Keratinocyte (primary cell): ENCODE measurements at regions not wholly inside any gene's neighbourhood (a gene's known extent, or its start where the extent isn't known, plus 50 kb on each side); places are given as distances from the start of the nearest gene placed in this dataset.

Experiments
- DNase-seq: peaks from one replicate; pipeline ENCODE4 v3.0.0-alpha.2; 2011; ENCODE audit warnings: low read depth, missing footprints, low spot score
- FAIRE-seq: peaks from 2 replicates; lab custom pipeline; 2011; peaks lifted over from hg19 to GRCh38; lab: Jason Lieb, UNC
- H2AFZ ChIP-seq: 2 replicates; pipeline ENCODE4 v1.6.0; 2012; ENCODE audit warnings: low read length, control low read depth, inconsistent platforms; ENCODE audit not compliant: control insufficient read depth
- H3K27ac ChIP-seq: 2 replicates; pipeline ENCODE4 v1.5.1; 2011; ENCODE audit warnings: low read length; ENCODE audit not compliant: control insufficient read depth, insufficient read depth
- H3K27me3 ChIP-seq: 3 replicates; pipeline ENCODE4 v1.6.0; 2011; ENCODE audit warnings: low read length; ENCODE audit not compliant: control insufficient read depth, insufficient read depth; ENCODE audit errors: extremely low read depth
- H3K36me3 ChIP-seq, 2 experiments: 2 replicates in 1 of 2; 3 replicates in 1 of 2; pipeline ENCODE4 v1.5.1; 2011; ENCODE audit warnings: low read length in 2 of 2, mild to moderate bottlenecking in 1 of 2; ENCODE audit not compliant: control insufficient read depth in 2 of 2, insufficient read depth in 2 of 2; ENCODE audit errors: extremely low read depth in 1 of 2
- H3K4me1 ChIP-seq: 3 replicates; pipeline ENCODE4 v1.5.1; 2011; ENCODE audit warnings: low read length; ENCODE audit not compliant: control insufficient read depth, insufficient read depth; ENCODE audit errors: extremely low read depth
- H3K4me2 ChIP-seq: 3 replicates; pipeline ENCODE4 v1.6.0; 2011; ENCODE audit warnings: low read depth, low read length; ENCODE audit not compliant: control insufficient read depth, insufficient read depth; ENCODE audit errors: extremely low read depth
- H3K4me3 ChIP-seq, 3 experiments: fragments of 200-600 bp in 1 of 3; sonication (generic) in 1 of 3; 2 replicates in 2 of 3; 3 replicates in 1 of 3; pipeline ENCODE4 v1.5.1; 2011 to 2016; ENCODE audit warnings: low read length in 3 of 3, mild to moderate bottlenecking in 3 of 3, control low read depth in 2 of 3, inconsistent platforms in 1 of 3, low read depth in 1 of 3, mixed read lengths in 1 of 3, mixed run types in 1 of 3, moderate library complexity in 1 of 3; ENCODE audit not compliant: control insufficient read depth in 2 of 3, insufficient read depth in 2 of 3; ENCODE audit errors: extremely low read depth in 1 of 3
- H3K79me2 ChIP-seq: 2 replicates; pipeline ENCODE4 v1.6.0; 2012; ENCODE audit warnings: low read length; ENCODE audit not compliant: control insufficient read depth, insufficient read depth
- H3K9ac ChIP-seq: 3 replicates; pipeline ENCODE4 v1.6.0; 2011; ENCODE audit warnings: low read length; ENCODE audit not compliant: control insufficient read depth, insufficient read depth; ENCODE audit errors: extremely low read depth
- H3K9me1 ChIP-seq: 3 replicates; pipeline ENCODE4 v1.6.0; 2011; ENCODE audit warnings: low read length; ENCODE audit not compliant: control insufficient read depth, insufficient read depth; ENCODE audit errors: extremely low read depth
- H3K9me3 ChIP-seq: 2 replicates; pipeline ENCODE4 v1.5.1; 2012; ENCODE audit warnings: low read depth, low read length; ENCODE audit not compliant: control insufficient read depth
- H4K20me1 ChIP-seq: 3 replicates; pipeline ENCODE4 v1.6.0; 2011; ENCODE audit warnings: low read length; ENCODE audit not compliant: control insufficient read depth, insufficient read depth; ENCODE audit errors: extremely low read depth
- CTCF ChIP-seq, 3 experiments: IDR thresholded peaks in 1 of 3; conservative IDR thresholded peaks in 1 of 3; optimal IDR thresholded peaks in 1 of 3; 2 replicates in 2 of 3; 3 replicates in 1 of 3; pipeline versions ENCODE3 to v1.5.1; 2011; ENCODE audit warnings: low read length in 3 of 3, mild to moderate bottlenecking in 3 of 3, moderate library complexity in 2 of 3, control low read depth in 1 of 3, inconsistent platforms in 1 of 3; ENCODE audit not compliant: insufficient read depth in 2 of 3; ENCODE audit errors: extremely low read depth in 1 of 3
- EZH2 ChIP-seq: IDR thresholded peaks from one replicate; pipeline ENCODE4 v1.6.1; 2012; ENCODE audit warnings: inconsistent platforms, mild to moderate bottlenecking, low read length, moderate library complexity
- dilution Hi-C: fragments of 300-500 bp; cut with MboI; formaldehyde crosslinking; loops from one replicate; pipeline ENCODE4 v1.7.0; 2020; ENCODE audit warnings: low sequenced_read_pairs; ENCODE audit not compliant: extremely low pct_ligation_motif_present

GRCh38 chr15:46207341-46207740, 572.5 kb downstream of the SQOR start:
- Histone ChIP-seq H4K20me1 (no peaks in the 10 kb centered on the region), H3K9me1 (no peaks in the 10 kb centered on the region), H3K36me3 (no peaks in the 10 kb centered on the region), H3K9me3 (no peaks in the 10 kb centered on the region), H3K27me3 (no peaks in the 10 kb centered on the region), H3K27ac (no peak overlapping the region), H3K79me2 (no peaks in the 10 kb centered on the region), H3K4me3 (no peak overlapping the region), H3K9ac (no peak overlapping the region), H3K4me1 (no peaks in the 10 kb centered on the region), H3K4me2 (no peak overlapping the region), H2AFZ (no peak overlapping the region)
- DNase-seq (no peak), FAIRE-seq (no peak)
- TF ChIP-seq EZH2 (no peak), CTCF (optimal IDR thresholded peaks at IDR 0.05 in 1 of 3, IDR thresholded peaks at IDR 0.05 in 1 of 3, conservative IDR thresholded peaks at IDR 0.05 in 1 of 3; ENCODE audit: extremely low read depth in 1 of 3, insufficient read depth in 2 of 3, low read length in 3 of 3) (no peak)
- dilution Hi-C loops = no loop called here

GRCh38 chr15:46213551-46213950, 578.7 kb downstream of the SQOR start:
- H3K27me3 ChIP-seq = no peaks in the 10 kb centered on the region
- dilution Hi-C loops = no loop called here
- no peaks in the 10 kb centered on the region for H3K79me2 ChIP-seq
- FAIRE-seq (no peak), DNase-seq (no peak)
- H3K4me2 ChIP-seq = no peak overlapping the region
- H3K27ac ChIP-seq = no peak overlapping the region
- H4K20me1 ChIP-seq = no peaks in the 10 kb centered on the region
- no peaks in the 10 kb centered on the region for H3K4me1 ChIP-seq
- TF ChIP-seq EZH2 (no peak), CTCF (optimal IDR thresholded peaks at IDR 0.05 in 1 of 3, IDR thresholded peaks at IDR 0.05 in 1 of 3, conservative IDR thresholded peaks at IDR 0.05 in 1 of 3; ENCODE audit: extremely low read depth in 1 of 3, insufficient read depth in 2 of 3, low read length in 3 of 3) (no peak)
- no peaks in the 10 kb centered on the region for H3K9me1 ChIP-seq
- no peak overlapping the region for H2AFZ ChIP-seq
- no peaks in the 10 kb centered on the region for H3K36me3 ChIP-seq
- H3K4me3 ChIP-seq = no peak overlapping the region
- no peak overlapping the region for H3K9ac ChIP-seq
- H3K9me3 ChIP-seq = no peaks in the 10 kb centered on the region
